CD8-positive, alpha-beta memory T cell (primary cell): ENCODE measurements at regions not wholly inside any gene's neighbourhood (a gene's known extent, or its start where the extent isn't known, plus 50 kb on each side); places are given as distances from the start of the nearest gene placed in this dataset.

ENCODE experiments used
- CTCF ChIA-PET: fragments of 350-600 bp; sonication (Branson Sonifier 250); formaldehyde crosslinking; loops from one replicate; lab custom pipeline; 2021; ENCODE audit warnings: antibody characterized with exemption; lab: Charles Lee
- POLR2A ChIA-PET: fragments of 350-600 bp; sonication (Branson Sonifier 250); formaldehyde crosslinking; loops from one replicate; lab custom pipeline; 2021; ENCODE audit warnings: antibody characterized with exemption; lab: Charles Lee
- DNase-seq, 5 donors: peaks; one replicate each; pipeline versions ENCODE4 v3.0.0 to v3.0.0-alpha.2; 2020 to 2022; ENCODE audit warnings: mixed read lengths in 1 of 5
- H3K27ac ChIP-seq: one replicate; pipeline ENCODE4 v1.7.0; 2013; ENCODE audit warnings: low read depth, mild to moderate bottlenecking, low read length, moderate library complexity
- H3K27me3 ChIP-seq: 2 replicates; pipeline ENCODE4 v1.7.0; 2013; ENCODE audit warnings: low read length, mild to moderate bottlenecking; ENCODE audit not compliant: insufficient read depth, poor library complexity, severe bottlenecking
- H3K36me3 ChIP-seq: 2 replicates; pipeline ENCODE4 v1.7.0; 2013; ENCODE audit warnings: mild to moderate bottlenecking, low read length, moderate library complexity; ENCODE audit not compliant: insufficient read depth
- H3K4me1 ChIP-seq: 2 replicates; pipeline ENCODE4 v1.7.0; 2013; ENCODE audit warnings: mild to moderate bottlenecking, low read length, moderate library complexity; ENCODE audit not compliant: insufficient read depth
- H3K4me3 ChIP-seq: 2 replicates; pipeline ENCODE4 v1.7.0; 2013; ENCODE audit warnings: mild to moderate bottlenecking, low read length
- H3K9me3 ChIP-seq: 2 replicates; pipeline ENCODE4 v1.7.0; 2013; ENCODE audit warnings: mild to moderate bottlenecking, low read length
- H3K27ac Mint-ChIP-seq, 8 donors: one replicate each; pipeline ENCODE4 v1.8.0; 2020 to 2021; ENCODE audit warnings: mixed read lengths in 8 of 8, mild to moderate bottlenecking in 6 of 8, inconsistent platforms in 3 of 8, moderate library complexity in 3 of 8
- H3K27me3 Mint-ChIP-seq, 2 donors: one replicate each; pipeline ENCODE4 v1.8.0; 2020 to 2021; ENCODE audit warnings: mixed read lengths in 2 of 2, mild to moderate bottlenecking in 1 of 2, moderate library complexity in 1 of 2
- H3K36me3 Mint-ChIP-seq, 3 donors: one replicate each; pipeline ENCODE4 v1.8.0; 2020 to 2021; ENCODE audit warnings: mixed read lengths in 3 of 3, inconsistent platforms in 1 of 3, mild to moderate bottlenecking in 1 of 3
- H3K4me1 Mint-ChIP-seq, 3 donors: one replicate each; pipeline ENCODE4 v1.8.0; 2020 to 2021; ENCODE audit warnings: mixed read lengths in 3 of 3, inconsistent platforms in 1 of 3, mild to moderate bottlenecking in 1 of 3
- H3K4me3 Mint-ChIP-seq, 7 donors: one replicate each; pipeline ENCODE4 v1.8.0; 2020 to 2021; ENCODE audit warnings: mixed read lengths in 7 of 7, mild to moderate bottlenecking in 6 of 7, moderate library complexity in 4 of 7, inconsistent platforms in 2 of 7
- H3K9me3 Mint-ChIP-seq, 5 donors: one replicate each; pipeline ENCODE4 v1.8.0; 2020 to 2022; ENCODE audit warnings: mixed read lengths in 5 of 5, mild to moderate bottlenecking in 3 of 5, moderate library complexity in 2 of 5, inconsistent platforms in 1 of 5

GRCh38 chr12:98332642-98333041 lies 182.7 kb upstream of the TMPO start:
- Mint-ChIP-seq H3K27me3 (peaks cover 10 to 26% of the 10 kb centered on the region in 2 donors), H3K36me3 (no peaks in the 10 kb centered on the region), H3K9me3 (peaks cover 0 to 3% (median 0%) of the 10 kb centered on the region in 5 donors), H3K4me1 (peaks cover 0 to 3% (median 2%) of the 10 kb centered on the region in 3 donors), H3K27ac (no peak overlapping the region), H3K4me3 (no peak overlapping the region)
- ChIA-PET CTCF (no interaction called here), POLR2A (no interaction called here)
- no peak for DNase-seq
- Histone ChIP-seq H3K4me1 (no peaks in the 10 kb centered on the region), H3K36me3 (no peaks in the 10 kb centered on the region), H3K27me3 (no peaks in the 10 kb centered on the region), H3K9me3 (no peaks in the 10 kb centered on the region), H3K4me3 (no peak overlapping the region), H3K27ac (no peak overlapping the region)

DNA sequence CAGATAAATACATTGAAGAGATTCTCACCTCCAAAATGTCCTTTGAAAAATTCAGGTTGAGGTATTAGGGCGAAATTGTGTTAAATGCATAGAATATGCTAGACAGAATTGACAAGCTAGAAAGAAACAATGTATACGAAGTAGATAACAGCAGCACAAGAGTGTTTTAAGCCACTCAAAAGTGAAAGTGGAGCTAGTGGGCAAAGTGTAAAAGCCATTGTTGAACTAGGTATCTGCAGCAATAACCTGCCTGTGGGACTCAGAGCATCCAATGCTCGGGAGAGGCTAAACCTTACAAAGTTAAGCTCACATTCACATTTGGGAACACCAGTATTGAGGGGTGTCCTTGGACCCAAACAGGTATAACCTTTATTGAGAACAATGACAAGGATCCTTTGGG lies 180.6 kb upstream of the TMPO start:
- H3K27me3 Mint-ChIP-seq = peaks cover 15 to 26% of the 10 kb centered on the region in 2 donors
- Histone ChIP-seq H3K27ac (no peak overlapping the region), H3K4me3 (no peak overlapping the region), H3K4me1 (no peaks in the 10 kb centered on the region), H3K9me3 (no peaks in the 10 kb centered on the region), H3K27me3 (no peaks in the 10 kb centered on the region), H3K36me3 (no peaks in the 10 kb centered on the region)
- POLR2A ChIA-PET = no interaction called here
- no peaks in the 10 kb centered on the region for H3K36me3 Mint-ChIP-seq
- H3K9me3 Mint-ChIP-seq = peaks cover 0 to 3% (median 0%) of the 10 kb centered on the region in 5 donors
- H3K4me1 Mint-ChIP-seq = no peaks in the 10 kb centered on the region
- H3K27ac Mint-ChIP-seq = no peak overlapping the region
- DNase-seq = no peak
- CTCF ChIA-PET = no interaction called here
- no peak overlapping the region for H3K4me3 Mint-ChIP-seq

GRCh38 chr12:98341026-98341425 lies 174.4 kb upstream of the TMPO start:
- H3K4me3 ChIP-seq = no peak overlapping the region
- no peaks in the 10 kb centered on the region for H3K9me3 ChIP-seq
- no peaks in the 10 kb centered on the region for H3K27me3 ChIP-seq
- Mint-ChIP-seq H3K36me3 (no peaks in the 10 kb centered on the region), H3K4me1 (no peaks in the 10 kb centered on the region), H3K4me3 (no peak overlapping the region), H3K9me3 (peaks cover 0 to 3% (median 0%) of the 10 kb centered on the region in 5 donors), H3K27me3 (peaks cover 8 to 20% of the 10 kb centered on the region in 2 donors), H3K27ac (no peak overlapping the region)
- H3K4me1 ChIP-seq = no peaks in the 10 kb centered on the region
- H3K36me3 ChIP-seq = no peaks in the 10 kb centered on the region
- CTCF ChIA-PET = no interaction called here
- DNase-seq = no peak
- H3K27ac ChIP-seq = no peak overlapping the region
- POLR2A ChIA-PET = no interaction called here

DNA sequence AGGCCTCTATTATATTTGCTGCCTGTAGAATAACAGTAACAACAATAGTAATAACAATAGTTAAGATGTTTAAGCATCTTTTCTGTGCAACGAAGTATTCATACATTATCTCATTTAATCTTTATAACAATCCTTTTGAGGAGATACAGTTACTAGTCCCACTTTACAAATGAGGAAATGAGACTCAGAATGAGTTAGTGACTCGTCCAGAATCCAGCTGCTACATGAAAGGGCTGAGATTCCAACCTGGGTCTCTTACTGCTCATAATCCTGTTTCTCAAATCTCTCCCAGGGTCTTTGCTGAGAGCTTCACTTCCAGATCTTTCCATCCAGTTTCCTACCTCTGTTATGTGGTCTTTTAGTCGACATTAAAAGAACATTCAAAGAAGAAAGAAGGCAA lies 173.7 kb upstream of the TMPO start:
- Histone ChIP-seq H3K9me3 (no peaks in the 10 kb centered on the region), H3K4me1 (no peaks in the 10 kb centered on the region), H3K27me3 (no peaks in the 10 kb centered on the region), H3K36me3 (no peaks in the 10 kb centered on the region), H3K4me3 (no peak overlapping the region), H3K27ac (no peak overlapping the region)
- no peaks in the 10 kb centered on the region for H3K4me1 Mint-ChIP-seq
- DNase-seq = no peak
- ChIA-PET CTCF (no interaction called here), POLR2A (no interaction called here)
- H3K27me3 Mint-ChIP-seq = peaks cover 8 to 18% of the 10 kb centered on the region in 2 donors
- no peaks in the 10 kb centered on the region for H3K36me3 Mint-ChIP-seq
- no peak overlapping the region for H3K27ac Mint-ChIP-seq
- peaks cover 0 to 3% (median 0%) of the 10 kb centered on the region in 5 donors for H3K9me3 Mint-ChIP-seq
- H3K4me3 Mint-ChIP-seq = no peak overlapping the region

- peaks cover 4 to 14% of the 10 kb centered on the region in 2 donors for H3K27me3 Mint-ChIP-seq
- H3K36me3 ChIP-seq = no peaks in the 10 kb centered on the region
- H3K4me3 ChIP-seq = no peak overlapping the region
- ChIA-PET CTCF (no interaction called here), POLR2A (no interaction called here)
- H3K27ac ChIP-seq = no peak overlapping the region
- no peaks in the 10 kb centered on the region for H3K4me1 Mint-ChIP-seq
- no peaks in the 10 kb centered on the region for H3K36me3 Mint-ChIP-seq
- H3K27ac Mint-ChIP-seq = no peak overlapping the region
- no peaks in the 10 kb centered on the region for H3K9me3 ChIP-seq
- H3K27me3 ChIP-seq = no peaks in the 10 kb centered on the region
- H3K4me3 Mint-ChIP-seq = no peak overlapping the region
- no peak for DNase-seq
- no peaks in the 10 kb centered on the region for H3K4me1 ChIP-seq
- no peaks in the 10 kb centered on the region for H3K9me3 Mint-ChIP-seq
Measured at GRCh38 chr12:98343002-98343567, 172.3 kb upstream of the TMPO start.

- no peak overlapping the region for H3K4me3 Mint-ChIP-seq
- H3K9me3 ChIP-seq = no peaks in the 10 kb centered on the region
Measured at GRCh38 chr12:98344046-98344930, 171.1 kb upstream of the TMPO start.

GRCh38 chr12:98345308-98345876 lies 170.0 kb upstream of the TMPO start:
- no peak overlapping the region for H3K27ac ChIP-seq
- POLR2A ChIA-PET = no interaction called here
- DNase-seq = no peak
- H3K27me3 ChIP-seq = no peaks in the 10 kb centered on the region
- Mint-ChIP-seq H3K4me1 (no peaks in the 10 kb centered on the region), H3K27me3 (peaks cover 2 to 14% of the 10 kb centered on the region in 2 donors), H3K9me3 (no peaks in the 10 kb centered on the region), H3K36me3 (no peaks in the 10 kb centered on the region), H3K4me3 (no peak overlapping the region), H3K27ac (no peak overlapping the region)
- H3K36me3 ChIP-seq = no peaks in the 10 kb centered on the region
- CTCF ChIA-PET = no interaction called here
- H3K4me3 ChIP-seq = no peak overlapping the region
- no peaks in the 10 kb centered on the region for H3K4me1 ChIP-seq
- H3K9me3 ChIP-seq = no peaks in the 10 kb centered on the region

More at GRCh38 chr12:98344046-98344930, 171.1 kb upstream of the TMPO start:
- CTCF ChIA-PET = no interaction called here
- POLR2A ChIA-PET = interaction anchor here (0.6 kb wide), 1 partner anchor 148 kb away, joined by 4 read pairs; no protein-coding TSS in a partner anchor
- Histone ChIP-seq H3K4me1 (no peaks in the 10 kb centered on the region), H3K36me3 (no peaks in the 10 kb centered on the region), H3K4me3 (no peak overlapping the region), H3K27ac (no peak overlapping the region), H3K27me3 (no peaks in the 10 kb centered on the region)
- Mint-ChIP-seq H3K36me3 (no peaks in the 10 kb centered on the region), H3K9me3 (no peaks in the 10 kb centered on the region), H3K4me1 (no peaks in the 10 kb centered on the region), H3K27ac (no peak overlapping the region), H3K27me3 (peaks cover 0 to 14% of the 10 kb centered on the region in 2 donors)
- no peak for DNase-seq

DNA sequence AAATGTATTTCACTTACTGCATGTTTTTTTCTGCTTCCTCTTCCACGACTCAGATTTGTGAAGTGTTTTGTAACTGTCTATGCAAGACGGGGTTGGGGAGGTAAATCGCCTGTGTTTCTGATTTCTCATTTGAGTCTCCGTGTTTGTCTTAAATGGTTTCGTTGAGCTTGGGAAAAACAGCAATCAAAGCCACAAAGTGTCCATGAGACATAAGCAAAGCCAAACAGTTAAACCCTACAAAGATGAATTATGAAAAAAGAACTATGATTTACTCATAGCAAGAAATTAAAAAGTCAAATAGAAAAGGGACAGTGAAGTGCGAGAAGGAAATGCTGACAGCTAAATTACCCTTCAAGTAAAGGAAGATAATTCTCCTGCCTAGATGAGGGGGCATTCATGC lies 164.3 kb upstream of the TMPO start:
- Mint-ChIP-seq H3K9me3 (no peaks in the 10 kb centered on the region), H3K27me3 (peaks cover 2 to 13% of the 10 kb centered on the region in 2 donors), H3K36me3 (no peaks in the 10 kb centered on the region), H3K4me3 (no peak overlapping the region), H3K27ac (no peak overlapping the region), H3K4me1 (peaks cover 0 to 15% (median 11%) of the 10 kb centered on the region in 3 donors)
- no peak overlapping the region for H3K4me3 ChIP-seq
- no peak for DNase-seq
- POLR2A ChIA-PET = no interaction called here
- H3K9me3 ChIP-seq = no peaks in the 10 kb centered on the region
- no peaks in the 10 kb centered on the region for H3K36me3 ChIP-seq
- H3K4me1 ChIP-seq = no peaks in the 10 kb centered on the region
- CTCF ChIA-PET = no interaction called here
- no peak overlapping the region for H3K27ac ChIP-seq
- H3K27me3 ChIP-seq = no peaks in the 10 kb centered on the region
